LNCaP clone FGC (cell line): ENCODE measurements at regions not wholly inside any gene's neighbourhood (a gene's known extent, or its start where the extent isn't known, plus 50 kb on each side); places are given as distances from the start of the nearest gene placed in this dataset.

Experiments used
- DNase-seq: peaks from one replicate; pipeline ENCODE4 v3.0.0-alpha.2; 2011; ENCODE audit warnings: low read depth
- H3K4me3 ChIP-seq: 2 replicates; pipeline ENCODE4 v1.5.1; 2011; ENCODE audit warnings: mild to moderate bottlenecking, low read depth, low read length, control low read depth
- TF ChIP-seq, protein P1 (sequence below): IDR thresholded peaks from 2 replicates; pipeline ENCODE4 v1.5.1; 2012; ENCODE audit warnings: mild to moderate bottlenecking; ENCODE audit not compliant: control insufficient read depth, insufficient read depth; ENCODE audit errors: extremely low read depth

DNA sequence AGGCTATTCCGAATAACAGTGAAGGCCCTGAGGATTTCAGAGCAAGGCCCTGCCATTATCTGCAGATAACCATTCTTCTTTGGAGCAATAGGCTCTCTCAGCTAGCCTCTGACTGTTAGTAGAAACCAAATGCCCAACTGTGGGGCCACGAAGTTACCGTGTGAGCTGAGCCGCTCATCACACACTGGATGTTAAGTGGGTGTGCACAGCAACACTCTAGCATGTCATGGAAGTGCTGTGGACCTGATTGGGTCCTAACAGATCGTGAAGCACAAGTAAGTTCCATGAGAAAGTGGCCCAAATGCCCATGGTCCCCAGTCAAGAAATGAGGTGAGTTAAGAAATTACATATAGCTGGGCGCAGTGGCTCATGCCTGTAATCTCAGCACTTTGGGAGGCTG, 190.4 kb downstream of the ALG10 start:
- no peak overlapping the region for H3K4me3 ChIP-seq
- TF ChIP-seq, protein P1, sequence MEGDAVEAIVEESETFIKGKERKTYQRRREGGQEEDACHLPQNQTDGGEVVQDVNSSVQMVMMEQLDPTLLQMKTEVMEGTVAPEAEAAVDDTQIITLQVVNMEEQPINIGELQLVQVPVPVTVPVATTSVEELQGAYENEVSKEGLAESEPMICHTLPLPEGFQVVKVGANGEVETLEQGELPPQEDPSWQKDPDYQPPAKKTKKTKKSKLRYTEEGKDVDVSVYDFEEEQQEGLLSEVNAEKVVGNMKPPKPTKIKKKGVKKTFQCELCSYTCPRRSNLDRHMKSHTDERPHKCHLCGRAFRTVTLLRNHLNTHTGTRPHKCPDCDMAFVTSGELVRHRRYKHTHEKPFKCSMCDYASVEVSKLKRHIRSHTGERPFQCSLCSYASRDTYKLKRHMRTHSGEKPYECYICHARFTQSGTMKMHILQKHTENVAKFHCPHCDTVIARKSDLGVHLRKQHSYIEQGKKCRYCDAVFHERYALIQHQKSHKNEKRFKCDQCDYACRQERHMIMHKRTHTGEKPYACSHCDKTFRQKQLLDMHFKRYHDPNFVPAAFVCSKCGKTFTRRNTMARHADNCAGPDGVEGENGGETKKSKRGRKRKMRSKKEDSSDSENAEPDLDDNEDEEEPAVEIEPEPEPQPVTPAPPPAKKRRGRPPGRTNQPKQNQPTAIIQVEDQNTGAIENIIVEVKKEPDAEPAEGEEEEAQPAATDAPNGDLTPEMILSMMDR, result no peak
- DNase-seq, result no peak

DNA sequence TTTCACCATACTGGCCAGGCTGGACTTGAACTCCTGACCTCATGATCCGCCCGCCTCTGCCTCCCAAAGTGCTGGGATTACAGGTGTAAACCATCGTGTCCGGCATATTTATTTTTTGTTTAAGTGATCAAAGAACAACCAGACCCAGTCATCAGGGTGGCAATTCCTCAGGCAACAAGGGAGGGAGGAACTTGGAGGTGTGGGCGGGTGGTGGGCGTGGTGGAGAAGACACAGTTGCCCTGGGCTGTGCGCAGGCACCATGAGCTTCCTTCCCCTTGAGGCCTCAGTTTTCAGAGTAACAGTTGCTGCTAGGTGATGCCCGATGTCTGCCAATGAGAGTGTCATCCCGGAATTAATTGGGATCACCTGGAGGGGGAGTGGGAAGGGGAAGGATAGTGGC, 191.7 kb downstream of the ALG10 start:
- DNase-seq, result no peak
- H3K4me3 ChIP-seq, result no peak overlapping the region
- TF ChIP-seq, protein P1, result no peak

DNA sequence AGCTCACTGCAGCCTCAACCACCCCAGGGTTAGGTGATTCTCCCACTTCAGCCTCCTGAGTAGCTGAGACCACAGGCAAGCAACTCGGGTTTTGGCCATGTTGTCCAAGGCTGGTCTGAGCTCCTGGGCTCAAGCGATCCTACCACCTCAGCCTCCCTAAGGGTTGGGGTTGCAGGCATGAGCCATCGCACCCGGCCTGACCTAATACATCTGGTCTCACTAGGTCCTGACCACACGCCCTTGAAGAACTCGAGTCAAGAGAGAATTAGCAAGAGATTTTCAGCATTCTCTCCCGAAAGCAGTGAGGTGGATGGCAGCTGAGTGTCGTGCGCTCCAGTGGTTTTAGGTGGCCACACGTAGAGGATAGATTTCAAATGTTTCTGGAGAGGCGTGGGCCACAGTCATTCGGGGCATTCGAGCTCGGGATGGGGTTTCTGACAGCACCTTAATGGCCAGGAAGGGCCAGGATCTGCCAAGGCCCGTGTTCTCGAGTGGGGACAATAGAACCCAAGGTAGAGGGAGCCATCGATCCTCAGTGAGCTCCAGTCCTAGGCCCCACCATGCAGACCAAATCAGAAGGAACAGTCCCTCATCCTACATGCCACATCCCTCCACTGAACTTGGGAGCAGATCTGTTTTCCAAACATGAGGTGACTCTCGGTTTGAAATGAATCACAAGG, 193.1 kb downstream of the ALG10 start:
- H3K4me3 ChIP-seq, result no peak overlapping the region
- TF ChIP-seq, protein P1, result no peak
- DNase-seq, result no peak

DNA sequence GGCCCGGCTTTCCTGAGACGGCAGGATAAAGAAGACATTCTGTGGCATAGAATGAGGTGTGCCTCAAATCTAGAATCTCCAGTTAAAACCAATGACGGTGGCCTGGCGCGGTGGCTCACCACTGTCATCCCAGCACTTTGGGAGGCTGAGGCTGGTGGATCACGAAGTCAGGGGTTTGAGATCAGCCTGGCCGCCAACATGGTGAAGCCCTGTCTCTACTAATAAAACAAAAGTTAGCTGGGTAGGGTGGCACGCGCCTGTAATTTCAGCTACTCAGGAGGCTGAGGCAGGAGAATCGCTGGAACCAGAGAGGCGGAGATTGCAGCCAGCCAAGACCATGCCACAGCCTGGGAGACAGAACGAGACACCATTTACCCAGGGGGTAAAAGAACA, 193.6 kb downstream of the ALG10 start:
- TF ChIP-seq, protein P1, result no peak
- DNase-seq, result no peak

DNA sequence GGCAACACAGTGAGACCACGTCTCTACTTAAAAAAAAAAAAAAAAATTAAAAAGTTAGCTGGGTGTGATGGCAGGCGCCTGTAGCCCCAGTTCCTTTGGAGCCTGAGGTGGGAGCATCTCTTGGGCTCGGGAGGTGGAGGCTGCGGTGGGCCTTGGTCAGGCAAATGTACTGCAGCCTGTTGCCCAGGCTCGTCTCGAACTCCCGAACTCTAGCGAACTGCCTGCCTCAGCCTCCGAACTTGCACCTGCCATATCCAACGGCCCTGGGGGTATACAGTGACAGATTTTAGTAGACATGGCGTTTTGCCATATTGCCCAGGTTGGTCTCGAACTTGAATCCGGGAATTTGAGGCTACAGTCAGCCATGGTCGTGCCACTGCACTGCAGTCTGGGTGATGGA, 195.4 kb downstream of the ALG10 start:
- TF ChIP-seq, protein P1, result no peak
- no peak overlapping the region for H3K4me3 ChIP-seq
- no peak for DNase-seq

More for the DNA sequence above, 193.6 kb downstream of the ALG10 start:
- H3K4me3 ChIP-seq, result no peak overlapping the region

DNA sequence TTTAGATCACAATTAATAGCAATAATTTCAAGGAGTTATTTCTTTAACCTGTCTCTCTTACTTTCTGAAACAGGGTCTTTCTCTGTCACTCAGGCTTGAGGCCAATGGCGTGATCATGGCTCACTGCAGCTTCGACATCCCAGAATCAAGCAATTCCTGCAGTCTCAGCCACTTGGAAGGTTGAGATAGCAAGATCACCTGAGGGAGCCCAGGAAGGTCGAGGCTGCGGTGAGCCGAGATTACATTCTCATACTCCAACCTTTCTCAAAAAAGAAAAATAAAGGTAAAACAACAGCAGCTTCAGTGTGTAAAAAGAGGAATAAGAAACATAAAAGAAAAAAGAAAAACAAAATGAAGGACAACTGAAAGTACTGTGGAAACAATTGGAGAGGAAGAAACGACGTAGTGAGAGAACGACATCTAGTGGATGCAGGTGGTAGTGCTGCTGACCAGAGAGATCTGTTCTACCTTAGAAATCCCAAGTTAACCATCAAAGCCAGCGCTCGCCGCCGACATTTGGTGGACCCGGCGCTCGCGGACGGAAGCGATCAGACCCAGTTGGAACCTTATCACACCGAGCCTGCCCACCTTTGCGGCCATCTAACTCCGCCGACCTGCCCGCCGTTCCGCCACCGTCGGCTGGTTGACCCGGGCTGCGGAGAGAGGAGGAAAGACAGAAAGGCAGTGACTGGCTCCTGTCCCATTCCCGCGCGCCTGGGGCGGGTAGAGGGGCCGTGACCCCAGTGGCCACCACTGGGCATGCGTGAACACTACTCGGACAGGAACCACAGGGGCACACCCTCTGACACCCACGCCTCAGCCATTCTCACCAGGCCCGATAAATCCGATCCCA, 196.1 kb downstream of the ALG10 start:
- TF ChIP-seq, protein P1, result peak; percentile 89
- peak; percentile 64 for DNase-seq
- H3K4me3 ChIP-seq, result peak overlapping the region; percentile 59
